Jurkat, Clone E6-1 (cell line): ENCODE measurements at regions not wholly inside any gene's neighbourhood (a gene's known extent, or its start where the extent isn't known, plus 50 kb on each side); places are given as distances from the start of the nearest gene placed in this dataset.

Source experiments
- DNase-seq: peaks from one replicate; pipeline ENCODE4 v3.0.0-alpha.2; 2011; ENCODE audit warnings: low read depth, low spot score
- H3K4me3 ChIP-seq: 2 replicates; pipeline ENCODE4 v1.5.1; 2011; ENCODE audit warnings: mild to moderate bottlenecking, low read length, control low read depth, moderate library complexity

GRCh38 chr6:22023937-22024336 is 272.9 kb downstream of the PRL start:
- H3K4me3 ChIP-seq = peak overlapping the region; percentile 8; the same call in 1 of the 2 replicates
- peak; percentile 91 for DNase-seq

GRCh38 chr6:22024973-22025467 is 271.8 kb downstream of the PRL start:
- H3K4me3 ChIP-seq = peak overlapping the region; percentile 48
- no peak for DNase-seq

GRCh38 chr6:22025468-22026163 is 271.2 kb downstream of the PRL start:
- peak; percentile 96 for DNase-seq
- H3K4me3 ChIP-seq = peak overlapping the region; percentile 48

- H3K4me3 ChIP-seq = peak overlapping the region; percentile 48
- no peak for DNase-seq
These were observed 270.6 kb downstream of the PRL start for GRCh38 chr6:22026164-22026678.

- H3K4me3 ChIP-seq = no peak overlapping the region
- no peak for DNase-seq
These were observed 269.7 kb downstream of the PRL start for GRCh38 chr6:22027040-22027725.

GRCh38 chr6:22028403-22029090 is 268.3 kb downstream of the PRL start:
- peak; percentile 79 for DNase-seq
- H3K4me3 ChIP-seq = no peak overlapping the region

- no peak for DNase-seq
- H3K4me3 ChIP-seq = no peak overlapping the region
These were observed 267.7 kb downstream of the PRL start for GRCh38 chr6:22029171-22029570.

GRCh38 chr6:22030730-22031619 is 265.9 kb downstream of the PRL start:
- DNase-seq = no peak
- H3K4me3 ChIP-seq = no peak overlapping the region

- H3K4me3 ChIP-seq = no peak overlapping the region
- no peak for DNase-seq
These were observed 261.1 kb downstream of the PRL start for GRCh38 chr6:22035690-22036089.

GRCh38 chr6:22036275-22036674 is 260.6 kb downstream of the PRL start:
- H3K4me3 ChIP-seq = no peak overlapping the region
- peak; percentile 70 for DNase-seq

GRCh38 chr6:22036699-22037098 is 260.1 kb downstream of the PRL start:
- H3K4me3 ChIP-seq = no peak overlapping the region
- no peak for DNase-seq

- no peak overlapping the region for H3K4me3 ChIP-seq
- DNase-seq = no peak
These were observed 254.9 kb downstream of the PRL start for GRCh38 chr6:22041797-22042480.

- H3K4me3 ChIP-seq = no peak overlapping the region
- no peak for DNase-seq
These were observed 254.1 kb downstream of the PRL start for GRCh38 chr6:22042706-22043105.

GRCh38 chr6:22043284-22043962 is 253.4 kb downstream of the PRL start:
- H3K4me3 ChIP-seq = no peak overlapping the region
- DNase-seq = no peak

- DNase-seq = peak; percentile 97
These were observed 251.4 kb downstream of the PRL start for GRCh38 chr6:22045261-22045912.

GRCh38 chr6:22049002-22049401 is 247.8 kb downstream of the PRL start:
- no peak overlapping the region for H3K4me3 ChIP-seq
- no peak for DNase-seq

More at GRCh38 chr6:22045261-22045912, 251.4 kb downstream of the PRL start:
- H3K4me3 ChIP-seq = peak overlapping the region; percentile 2; the same call in 1 of the 2 replicates

- DNase-seq = peak; percentile 82
- no peak overlapping the region for H3K4me3 ChIP-seq
These were observed 243.3 kb downstream of the PRL start for GRCh38 chr6:22053391-22053997.
